NT2/D1 (cell line): ENCODE measurements at regions not wholly inside any gene's neighbourhood (a gene's known extent, or its start where the extent isn't known, plus 50 kb on each side); places are given as distances from the start of the nearest gene placed in this dataset.

Experiments used
- SUZ12 ChIP-seq: IDR thresholded peaks from 2 replicates; pipeline ENCODE4 v1.6.1; 2011; ENCODE audit not compliant: insufficient read length, insufficient read depth; ENCODE audit errors: extremely low read depth
- YY1 ChIP-seq: IDR thresholded peaks from 2 replicates; pipeline ENCODE4 v1.6.1; 2011; ENCODE audit not compliant: insufficient read length, insufficient read depth
- ZNF274 ChIP-seq: IDR thresholded peaks from 2 replicates; pipeline ENCODE4 v1.6.1; 2011; ENCODE audit warnings: mild to moderate bottlenecking, low read depth, low read length

DNA sequence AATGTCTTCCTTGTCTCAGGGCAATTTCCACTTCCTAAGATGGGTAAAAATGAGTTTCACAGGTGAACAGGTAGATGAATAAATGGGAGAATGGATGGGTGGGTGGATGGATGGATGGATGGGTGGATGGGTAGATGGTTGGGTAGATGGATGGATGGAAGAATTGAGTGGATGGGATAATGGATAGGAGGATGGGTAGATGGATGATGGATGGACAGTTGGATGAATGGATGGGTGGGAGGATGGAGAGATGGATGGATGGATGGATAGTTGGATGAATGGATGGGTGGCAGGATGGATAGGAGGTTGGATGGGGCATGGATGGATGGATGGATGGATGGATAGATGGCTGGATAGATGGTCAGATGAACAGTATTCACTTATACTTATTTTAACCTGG lies 90.9 kb downstream of the LRRC30 start:
- TF ChIP-seq YY1 (no peak), SUZ12 (no peak), ZNF274 (no peak)
